Hematopoietic multipotent progenitor cell treated with erythropoietin and hydrocortisone succinate and interleukin-3 and kit ligand, for 6 days (in vitro differentiated cells): ENCODE measurements at regions not wholly inside any gene's neighbourhood (a gene's known extent, or its start where the extent isn't known, plus 50 kb on each side); places are given as distances from the start of the nearest gene placed in this dataset.
"Not testable (repeated sequence)": the region's sequence is repeated elsewhere in the genome, so short reads cannot be mapped to it uniquely, and the experiment has no call there.

Experiments
- DNase-seq: peaks from one replicate; pipeline ENCODE4 v3.0.0-alpha.2; 2015

DNA sequence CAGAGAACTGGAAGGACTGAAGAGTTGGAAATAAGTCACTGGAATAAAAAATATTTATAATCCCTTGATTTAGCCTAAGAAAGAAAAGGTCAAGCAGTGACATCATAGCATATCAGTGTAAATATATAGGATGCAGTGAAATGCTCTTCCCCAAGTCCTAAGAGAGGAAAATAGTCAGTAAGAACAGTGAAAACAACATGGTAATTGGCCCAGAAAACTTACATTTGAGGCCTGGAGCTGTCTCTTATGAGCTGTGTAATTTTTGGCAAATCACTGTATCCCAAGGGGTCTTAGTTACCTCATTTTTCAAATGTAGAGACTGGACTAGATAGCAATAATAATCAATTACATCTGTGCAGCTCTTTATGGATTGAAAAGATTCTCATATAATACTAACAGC, 255.7 kb upstream of the AR start:
- no peak for DNase-seq

DNA sequence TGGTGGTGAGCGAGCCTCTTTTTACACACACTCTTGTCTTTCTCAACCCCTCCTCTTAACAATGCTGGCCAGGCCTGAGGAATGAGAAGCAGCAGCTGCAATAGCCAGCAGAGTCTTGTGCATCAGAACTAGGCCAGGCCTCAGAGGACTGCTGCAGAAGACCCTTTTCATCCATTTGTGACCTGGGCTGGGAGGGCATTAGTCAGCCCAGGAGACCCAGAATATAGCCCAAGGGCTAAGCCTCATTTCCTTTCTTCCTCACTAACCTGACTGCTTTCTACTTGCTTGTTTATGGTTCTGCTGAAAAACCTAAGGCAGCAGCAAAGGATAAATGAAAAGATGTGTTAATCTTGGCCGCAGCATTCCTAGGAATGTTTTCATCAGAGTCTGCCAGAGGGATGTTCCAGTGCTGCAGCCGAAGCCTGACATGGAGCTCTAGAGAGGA, 254.7 kb upstream of the AR start:
- DNase-seq, result no peak

DNA sequence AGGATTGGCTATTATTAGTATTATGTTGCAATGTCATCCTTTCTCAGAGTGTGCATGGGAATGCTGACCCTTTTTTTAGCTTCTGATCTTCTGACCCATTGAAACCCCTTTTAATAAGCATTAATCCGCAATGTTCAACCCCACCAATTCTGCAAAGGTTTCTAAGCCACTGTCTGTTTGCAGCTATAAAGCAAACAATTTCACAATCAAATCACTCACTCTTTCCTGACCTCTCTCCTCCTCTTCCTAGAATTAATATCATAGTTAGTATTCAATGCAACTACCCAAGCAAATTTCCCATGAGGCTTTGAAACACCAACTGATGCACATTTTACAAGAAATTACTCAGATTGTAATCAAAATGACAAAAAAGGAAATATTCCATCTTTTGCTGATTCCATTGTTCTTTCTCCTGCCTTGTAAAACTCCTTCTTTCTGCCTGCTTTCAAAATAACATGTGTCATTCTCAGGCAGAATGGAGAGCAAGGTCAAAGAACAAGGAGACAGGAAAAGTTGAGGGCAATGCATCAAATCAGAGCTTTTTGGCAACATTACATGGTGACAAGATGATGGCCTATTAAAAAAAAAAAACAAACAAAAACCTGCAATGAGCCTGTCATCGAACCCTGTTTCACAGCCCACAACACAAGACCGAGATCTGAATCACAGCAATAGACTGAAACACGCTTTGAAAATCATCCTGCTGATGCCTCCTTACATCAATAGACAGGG, 253.2 kb upstream of the AR start:
- no peak for DNase-seq

DNA sequence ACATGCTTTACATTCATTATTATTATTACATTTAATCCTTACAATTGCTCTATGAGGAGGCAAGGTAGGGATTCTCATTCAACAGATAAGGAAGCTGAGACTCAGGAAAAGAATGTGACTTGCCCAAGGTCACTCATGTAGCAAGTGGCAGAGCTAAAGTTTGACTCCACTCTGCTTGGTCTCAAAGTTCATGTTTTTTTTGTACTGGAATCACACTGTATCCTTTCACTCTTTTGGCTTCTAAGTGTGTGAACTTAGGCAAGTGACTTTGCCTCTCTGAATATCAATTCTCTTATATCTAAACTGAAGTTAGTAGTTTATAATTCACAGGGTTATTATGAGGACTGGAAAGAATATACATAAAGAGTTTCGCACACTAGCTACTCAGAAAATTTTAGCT, 247.9 kb upstream of the AR start:
- no peak for DNase-seq

DNA sequence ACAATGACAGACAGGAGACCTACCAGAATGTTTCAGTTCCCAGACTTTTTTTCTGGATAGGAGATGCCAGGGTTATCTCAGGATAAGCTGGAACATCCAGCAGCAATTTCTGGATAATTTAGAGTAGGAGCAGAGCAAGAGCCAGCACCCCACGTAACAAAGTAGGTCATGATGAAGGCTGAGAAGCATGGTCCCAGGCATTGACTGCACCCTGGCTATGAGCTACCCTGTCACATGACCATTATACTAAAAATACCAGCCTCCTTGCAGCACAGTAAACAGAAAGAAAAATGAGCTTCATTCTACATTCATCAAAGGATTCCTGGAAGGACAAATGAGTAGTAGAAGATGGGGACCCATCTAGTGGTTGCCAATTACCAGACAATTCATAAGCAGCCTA, 247.4 kb upstream of the AR start:
- no peak for DNase-seq

DNA sequence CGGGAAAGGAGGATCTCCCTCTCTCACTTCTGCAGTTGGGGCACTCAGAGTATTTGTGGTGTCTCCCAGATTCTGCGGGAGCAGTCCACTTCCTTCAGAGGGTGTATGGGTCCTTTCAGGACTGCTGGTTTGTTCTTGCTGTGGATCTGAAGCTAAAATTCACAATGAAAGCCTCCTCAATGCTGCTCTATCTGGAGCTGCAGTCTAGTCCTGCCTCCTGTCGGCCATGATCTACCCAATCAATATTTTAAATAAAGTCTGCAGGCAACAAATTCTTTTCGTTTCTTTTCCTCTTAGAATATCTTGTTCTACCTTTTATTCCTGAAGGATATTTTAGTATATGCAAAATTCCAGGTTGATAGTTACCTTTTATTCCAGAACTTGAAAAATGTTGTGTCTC, 226.1 kb upstream of the AR start:
- no peak for DNase-seq

DNA sequence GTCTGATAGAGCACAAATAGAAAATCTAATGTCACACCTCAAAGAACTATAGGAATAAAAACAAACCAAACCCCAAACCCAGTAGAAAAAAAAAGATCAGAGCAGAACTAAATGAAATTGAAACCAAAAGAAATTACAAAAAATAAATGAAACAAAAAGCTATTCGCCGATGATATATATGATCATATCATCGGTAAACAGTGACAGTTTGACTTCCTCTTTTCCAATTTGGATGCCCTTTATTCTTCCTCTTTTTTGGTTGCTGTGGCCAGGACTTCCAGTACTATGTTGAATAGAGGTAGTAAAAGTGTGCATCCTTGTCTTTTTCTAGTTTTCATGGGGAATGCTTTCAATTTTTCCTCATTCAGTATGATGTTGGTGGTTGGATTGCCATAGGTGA, 215.3 kb upstream of the AR start:
- peak; percentile 4 for DNase-seq

DNA sequence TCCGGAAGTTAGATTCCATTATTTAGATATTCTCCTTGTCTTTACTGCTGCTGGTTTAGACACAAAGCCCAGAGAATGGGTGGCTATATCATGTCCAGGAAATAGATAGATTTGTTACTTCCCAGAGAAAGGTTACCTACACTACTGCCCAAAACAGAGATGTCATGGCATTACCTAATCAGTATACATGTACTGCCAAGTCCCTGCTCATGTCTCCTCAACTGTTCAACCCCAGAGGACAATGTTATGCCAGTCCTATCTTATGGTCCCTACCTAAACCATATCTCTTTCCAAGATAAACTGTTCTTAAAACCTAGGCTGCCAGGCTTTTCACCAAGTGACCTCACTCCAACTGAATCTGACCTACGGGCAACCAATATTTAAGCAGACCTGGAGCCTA, 209.5 kb upstream of the AR start:
- no peak for DNase-seq

DNA sequence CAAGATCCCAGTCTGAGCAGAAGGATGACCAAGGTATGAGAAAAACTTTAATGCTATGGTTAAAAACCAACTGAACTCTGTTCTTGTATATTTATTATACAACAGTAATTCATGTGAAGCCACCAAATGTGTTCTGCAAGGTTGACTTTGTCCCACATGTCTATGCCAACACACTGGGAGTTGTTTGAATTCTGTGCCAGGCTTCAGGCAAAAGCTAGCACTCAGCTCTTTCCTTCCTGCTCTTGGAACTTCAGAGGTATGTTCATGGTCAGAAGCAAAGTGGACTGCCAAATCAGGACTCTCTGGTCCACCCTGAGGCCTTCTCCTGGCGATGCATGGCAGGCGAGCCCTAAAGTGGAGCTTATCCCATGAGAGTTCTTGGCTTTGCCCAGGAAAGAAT, 205.6 kb upstream of the AR start:
- DNase-seq, result no peak

DNA sequence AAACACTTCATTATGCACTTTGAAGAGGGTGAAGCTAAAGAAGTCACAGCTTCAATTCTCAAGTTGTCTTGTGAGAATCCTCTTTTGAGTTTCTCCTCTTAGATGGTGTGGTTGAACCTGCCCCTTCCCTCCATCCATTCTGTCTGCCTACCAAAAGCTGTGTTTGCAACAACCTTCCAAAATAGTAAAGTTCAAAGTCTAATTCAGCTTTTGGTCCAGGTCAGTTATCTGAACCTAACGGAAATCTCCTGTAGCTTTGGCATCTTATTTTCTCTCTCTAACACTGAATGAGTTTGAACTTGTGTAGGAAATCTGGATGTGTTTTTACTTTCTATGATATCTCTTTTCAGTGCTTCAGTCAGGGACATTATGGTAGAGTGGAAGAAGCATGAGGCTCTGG, 201.7 kb upstream of the AR start:
- no peak for DNase-seq

DNA sequence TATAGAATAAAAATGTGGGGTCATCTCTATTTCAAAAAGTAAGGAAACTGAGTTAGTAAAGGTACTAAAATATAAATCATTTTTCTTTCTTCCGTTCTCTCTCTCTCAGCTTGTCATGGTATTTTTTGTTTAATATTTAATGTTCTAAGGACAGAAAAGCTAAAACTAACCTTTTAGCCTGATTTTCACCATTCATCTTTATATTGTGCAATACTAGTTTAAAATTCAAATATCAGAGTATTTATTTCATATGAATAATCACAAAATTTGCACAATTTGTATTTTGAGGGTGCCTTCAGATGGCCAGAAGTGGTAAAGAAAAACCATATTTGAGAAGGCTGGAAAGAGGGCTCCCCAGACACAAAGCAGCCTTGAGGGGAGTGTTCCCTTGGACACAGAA, 197.6 kb upstream of the AR start:
- no peak for DNase-seq

DNA sequence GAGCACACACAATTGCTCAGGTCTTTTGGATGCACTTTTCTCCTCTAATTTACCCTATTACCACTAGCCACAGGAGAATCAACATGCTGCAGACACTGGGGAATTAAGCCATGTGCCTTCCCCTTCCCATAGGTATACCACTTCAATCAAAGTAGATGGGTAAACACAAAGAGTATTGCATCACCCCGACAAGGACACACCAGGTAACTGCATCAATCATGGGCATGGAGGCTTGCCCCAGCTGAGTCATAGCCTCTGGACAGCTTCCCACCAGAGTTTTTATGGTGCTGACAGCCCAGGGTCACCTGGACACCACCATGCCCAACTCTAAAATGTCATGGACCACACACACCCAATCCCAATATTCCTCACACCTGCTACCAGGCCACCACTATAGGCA, 197.2 kb upstream of the AR start:
- DNase-seq, result no peak

DNA sequence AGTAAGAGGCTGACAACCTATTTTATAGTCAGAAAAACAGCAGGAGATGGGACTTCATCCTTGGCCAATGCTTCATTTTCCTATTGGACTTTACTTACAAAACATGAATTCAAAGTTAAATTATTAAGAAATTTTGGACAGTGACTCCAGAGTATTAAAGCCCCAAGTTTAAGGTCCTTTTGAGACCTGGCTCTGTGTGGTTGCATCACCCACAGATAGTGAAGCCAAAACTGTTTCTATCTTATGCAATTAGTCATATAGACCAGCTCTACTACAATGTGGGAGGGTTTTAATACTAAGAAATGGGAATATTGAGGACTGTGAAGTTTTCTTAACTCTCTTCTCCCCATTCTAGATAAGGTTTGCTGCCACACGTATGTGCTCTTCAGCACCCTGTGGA, 196.7 kb upstream of the AR start:
- no peak for DNase-seq

DNA sequence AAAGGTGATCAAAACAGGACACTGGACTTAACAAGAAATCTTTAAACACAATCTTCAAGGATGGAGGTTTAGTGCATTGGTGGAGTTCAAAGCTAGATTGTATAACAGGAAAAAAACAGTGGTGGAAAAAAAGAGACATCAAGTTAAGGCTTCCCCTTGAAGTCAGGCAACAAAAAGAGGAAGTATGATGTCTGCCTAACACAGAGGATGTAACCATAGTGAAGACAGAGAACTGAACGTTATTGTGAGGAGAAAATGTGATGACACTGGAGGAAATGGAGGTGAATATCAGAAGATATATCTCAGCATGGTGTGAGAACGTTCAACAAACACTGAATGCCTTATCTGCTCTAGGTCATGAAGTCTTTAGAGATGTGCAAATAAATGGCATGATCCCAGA, 192.4 kb upstream of the AR start:
- DNase-seq, result peak; percentile 9

DNA sequence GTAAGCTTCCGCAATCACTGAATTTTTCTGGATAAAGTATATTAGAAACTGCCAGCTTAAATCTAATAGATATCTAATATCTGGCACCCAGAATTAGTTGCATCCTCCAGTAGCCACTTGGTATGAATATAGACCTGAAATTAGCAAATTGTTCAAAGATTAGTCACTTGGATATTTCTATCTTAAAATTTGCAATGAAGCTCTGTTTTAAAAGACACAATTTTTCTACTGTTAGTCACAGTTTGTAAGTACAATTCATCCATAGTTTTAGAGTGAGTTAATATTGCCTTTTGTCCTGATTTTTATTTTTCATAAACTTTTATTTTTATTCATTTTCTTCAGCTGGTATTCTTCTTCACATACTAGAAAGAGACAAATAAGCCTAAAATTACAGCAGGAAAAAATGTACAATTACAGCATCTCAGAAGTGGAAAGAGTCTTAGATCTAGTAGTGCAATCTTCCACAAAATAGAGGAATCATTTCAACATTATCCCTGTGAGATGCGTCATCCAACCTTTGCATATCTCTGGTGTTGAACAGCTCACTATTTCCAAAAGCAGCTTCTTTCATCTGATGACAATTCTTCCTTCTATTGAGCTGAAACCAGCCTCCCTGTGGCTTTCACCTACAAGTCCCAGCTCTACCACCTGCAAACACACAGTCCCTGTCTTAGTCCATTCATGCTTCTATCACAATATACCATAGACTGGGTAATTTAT, 190.0 kb upstream of the AR start:
- DNase-seq, result no peak

DNA sequence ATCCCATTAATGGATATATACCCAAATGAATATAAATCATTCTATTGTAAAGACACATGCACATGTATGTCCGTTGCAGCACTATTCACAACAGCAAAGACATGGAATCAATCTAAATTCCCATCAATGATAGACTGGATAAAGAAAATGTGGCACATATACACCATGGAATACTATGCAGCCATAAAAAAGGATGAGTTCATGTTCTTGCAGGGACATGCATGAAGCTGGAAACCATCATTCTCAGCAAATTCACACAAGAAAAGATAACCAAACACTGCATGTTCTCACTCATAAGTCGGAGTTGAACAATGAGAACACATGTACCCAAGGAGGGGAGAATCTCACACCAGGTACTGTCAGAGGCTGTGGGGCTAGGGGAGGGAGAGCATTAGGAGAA, 182.6 kb upstream of the AR start:
- not testable (repeated sequence) for DNase-seq

DNA sequence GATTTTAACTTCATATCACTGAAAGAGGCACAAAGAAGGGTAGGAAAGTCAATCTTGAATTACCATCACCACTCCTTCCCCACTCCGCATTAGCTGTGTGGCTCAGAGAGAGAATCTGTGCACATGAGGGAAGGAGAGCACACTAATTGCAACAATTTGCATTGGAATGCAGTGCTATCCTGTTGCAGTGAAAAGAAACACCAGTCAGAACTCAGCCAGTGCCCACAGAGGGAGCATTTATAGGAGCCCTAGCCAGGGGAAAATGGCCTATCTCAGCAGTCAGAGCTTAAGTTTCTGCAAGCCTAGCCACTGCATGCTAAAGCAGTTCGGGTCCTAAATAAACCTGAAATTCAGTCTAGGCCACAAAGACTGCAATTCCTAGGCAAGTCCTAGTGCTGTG, 159.4 kb upstream of the AR start:
- DNase-seq, result no peak

DNA sequence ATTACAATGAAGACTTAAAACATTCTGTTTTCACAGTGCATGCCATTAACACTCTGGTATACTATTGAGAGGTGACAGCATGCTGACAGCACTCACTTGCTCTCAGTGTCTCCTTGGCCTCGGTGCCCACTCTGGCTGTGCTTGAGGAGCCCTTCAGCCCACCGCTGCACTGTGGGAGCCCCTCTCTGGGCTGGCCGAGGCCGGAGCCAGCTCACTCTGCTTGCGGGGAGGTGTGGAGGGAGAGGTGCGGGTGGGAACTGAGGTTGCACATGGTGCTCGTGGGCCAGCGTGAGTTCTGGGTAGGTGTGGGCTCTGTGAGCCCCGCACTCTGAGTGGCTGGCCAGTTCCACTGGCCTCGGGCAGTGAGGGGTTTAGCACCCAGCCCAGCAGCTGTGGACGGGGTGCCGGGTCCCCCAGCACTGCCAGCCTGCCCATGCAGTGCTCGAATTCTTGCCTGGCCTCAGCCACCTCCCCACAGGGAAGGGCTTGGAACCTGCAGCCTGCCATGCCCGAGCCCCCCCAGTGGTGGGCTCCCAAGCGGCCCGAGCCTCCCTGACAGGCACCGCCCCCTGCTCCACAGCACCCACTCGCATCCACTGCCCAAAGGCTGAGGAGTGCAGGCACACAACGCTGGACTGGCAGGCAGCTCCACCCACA, 135.3 kb upstream of the AR start:
- no peak for DNase-seq

DNA sequence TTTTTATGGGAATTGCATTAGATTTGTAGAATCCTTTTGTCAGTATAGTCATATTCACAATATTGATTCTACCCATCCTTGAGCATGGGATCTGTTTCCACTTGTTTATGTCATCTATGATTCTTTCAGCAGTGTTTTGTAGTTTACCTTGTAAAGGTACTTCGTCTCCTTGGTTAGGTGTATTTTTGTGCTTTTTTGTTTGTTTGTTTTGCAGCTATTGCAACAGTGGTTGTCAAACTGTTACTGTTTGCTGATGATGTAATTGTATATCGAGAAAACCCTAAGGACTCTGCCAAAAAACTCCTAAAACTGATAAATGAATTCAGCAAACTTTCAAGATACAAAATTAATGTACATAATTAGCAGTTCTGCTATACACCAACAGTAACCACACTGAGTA, 127.9 kb upstream of the AR start:
- no peak for DNase-seq

DNA sequence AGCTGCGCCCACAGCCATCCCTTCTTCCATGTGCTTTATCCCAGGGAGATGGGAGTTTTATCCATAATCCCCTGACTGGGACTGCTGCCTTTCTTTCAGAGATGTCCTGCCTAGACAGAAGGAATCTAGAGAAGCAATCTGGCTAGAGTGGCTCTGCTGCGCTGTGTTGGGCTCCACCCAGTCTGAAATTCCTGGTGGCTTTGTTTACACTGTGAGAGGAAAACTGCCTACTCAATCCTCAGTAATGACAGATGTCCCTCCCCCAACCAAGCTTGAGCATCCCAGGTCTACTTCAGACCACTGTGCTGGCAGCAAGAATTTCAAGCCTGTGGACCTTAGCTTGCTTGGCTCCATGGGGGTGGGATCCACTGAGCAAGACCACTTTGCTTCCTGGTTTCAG, 116.9 kb upstream of the AR start:
- no peak for DNase-seq

DNA sequence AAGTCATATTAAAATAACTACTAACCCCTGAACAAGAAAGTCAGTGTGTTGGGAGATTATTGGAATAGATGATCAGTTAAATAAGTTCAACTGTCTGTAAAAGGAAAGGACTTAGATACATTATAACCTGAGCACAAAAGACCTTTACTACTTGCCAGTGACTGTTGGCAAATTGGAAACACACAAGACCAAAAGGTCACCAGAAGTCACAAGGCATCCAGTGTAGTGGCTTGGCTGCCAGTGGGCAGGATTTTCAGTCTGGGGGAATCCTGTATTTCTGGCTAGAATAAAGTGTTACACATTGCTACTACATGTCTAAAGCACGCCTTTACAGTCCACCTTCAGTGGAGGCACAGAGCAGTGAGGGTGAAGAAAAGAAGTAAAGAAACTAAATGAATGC, 108.3 kb upstream of the AR start:
- DNase-seq, result no peak

DNA sequence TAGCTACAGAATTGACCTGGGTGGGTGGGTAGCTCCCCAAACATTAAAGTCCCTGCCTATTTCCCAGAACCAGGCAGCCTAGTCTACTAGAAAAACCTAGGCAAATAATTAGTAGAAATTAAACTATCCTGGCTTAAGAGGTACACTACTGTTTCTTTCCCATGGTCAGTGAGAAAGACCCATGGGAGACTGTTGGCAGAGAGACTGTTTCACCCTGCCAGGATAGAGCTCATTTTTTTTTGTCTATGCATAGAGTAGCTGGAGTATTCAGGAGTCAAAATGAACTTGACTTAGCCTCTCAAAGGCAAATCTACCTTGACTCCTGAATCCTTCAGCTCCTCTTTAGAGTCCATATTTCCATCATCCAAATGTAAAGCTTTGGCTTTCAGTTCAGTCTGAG, 107.0 kb upstream of the AR start:
- DNase-seq, result no peak

DNA sequence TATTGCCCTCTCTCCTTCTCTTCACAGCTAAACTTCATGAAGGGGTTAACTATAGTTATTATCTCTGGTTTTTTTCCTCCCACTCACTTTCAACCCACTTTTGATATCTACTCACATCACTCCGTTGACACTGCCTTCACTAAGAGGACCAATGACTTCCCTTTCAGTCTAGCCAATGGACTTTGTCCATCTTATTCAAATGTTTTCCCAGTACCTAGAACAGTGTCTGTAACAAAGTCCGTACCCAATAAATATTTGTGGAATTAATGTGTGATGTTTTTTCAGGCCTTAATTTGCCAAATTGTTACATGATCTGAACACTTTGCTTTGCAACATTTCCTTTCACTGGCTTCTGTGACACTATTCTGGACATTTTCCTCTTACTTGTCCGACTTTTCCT, 106.0 kb upstream of the AR start:
- DNase-seq, result no peak

DNA sequence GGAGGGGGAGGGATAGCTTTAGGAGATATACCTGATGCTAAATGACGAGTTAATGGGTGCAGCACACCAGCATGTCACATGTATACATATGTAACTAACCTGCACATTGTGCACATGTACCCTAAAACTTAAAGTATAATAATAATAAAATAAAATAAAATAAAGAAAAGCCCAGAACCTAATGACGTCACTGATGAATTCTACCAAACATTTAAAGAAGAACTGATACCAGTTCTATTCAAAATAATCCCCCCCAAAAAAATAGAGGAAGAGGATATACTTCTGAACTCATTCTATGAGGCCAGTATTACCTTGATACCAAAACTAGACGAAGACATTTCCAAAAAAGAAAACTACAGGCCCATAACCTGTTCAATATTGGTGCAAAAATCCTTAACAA, 68.6 kb upstream of the AR start:
- not testable (repeated sequence) for DNase-seq
